GM23338 (cell line): ENCODE measurements at regions not wholly inside any gene's neighbourhood (a gene's known extent, or its start where the extent isn't known, plus 50 kb on each side); places are given as distances from the start of the nearest gene placed in this dataset.

Source experiments
- ATAC-seq: fragments of 200-7000 bp; cut with Tn5 transposase; 3 replicates; pipeline ENCODE4 v1.9.1; 2020
- DNase-seq: peaks from one replicate; pipeline ENCODE4 v3.0.0-alpha.2; 2015; ENCODE audit warnings: low spot score
- H2AFZ ChIP-seq: fragments of 200-600 bp; sonication (generic); 2 replicates; pipeline ENCODE4 v1.8.0; 2016; ENCODE audit warnings: antibody characterized with exemption, mild to moderate bottlenecking, moderate library complexity
- H3F3A ChIP-seq: fragments of 200-600 bp; sonication (generic); replicated peaks from 2 replicates; pipeline ENCODE4 v1.8.0; 2017; ENCODE audit warnings: antibody characterized with exemption, mixed run types, low read depth
- H3K27ac ChIP-seq: fragments of 200-600 bp; sonication (generic); 2 replicates; pipeline ENCODE4 v1.6.1; 2016; ENCODE audit warnings: low read depth
- H3K27me3 ChIP-seq: fragments of 200-600 bp; sonication (generic); 2 replicates; pipeline ENCODE4 v1.8.0; 2016; ENCODE audit warnings: mild to moderate bottlenecking, mixed run types, moderate library complexity; ENCODE audit not compliant: insufficient read depth
- H3K36me3 ChIP-seq: fragments of 200-600 bp; sonication (generic); 2 replicates; pipeline ENCODE4 v1.8.0; 2016; ENCODE audit warnings: mild to moderate bottlenecking; ENCODE audit not compliant: insufficient read depth
- H3K4me1 ChIP-seq: fragments of 200-600 bp; sonication (generic); 2 replicates; pipeline ENCODE4 v1.8.0; 2016; ENCODE audit warnings: mild to moderate bottlenecking, moderate library complexity; ENCODE audit not compliant: insufficient read depth
- H3K4me2 ChIP-seq: fragments of 200-600 bp; sonication (generic); 2 replicates; pipeline ENCODE4 v1.7.1; 2017; ENCODE audit warnings: mixed run types
- H3K4me3 ChIP-seq: fragments of 200-600 bp; sonication (generic); 2 replicates; pipeline ENCODE4 v1.6.1; 2016; ENCODE audit warnings: mixed run types
- H3K79me2 ChIP-seq: fragments of 200-600 bp; sonication (generic); replicated peaks from 2 replicates; pipeline ENCODE4 v1.8.0; 2017; ENCODE audit warnings: mild to moderate bottlenecking; ENCODE audit not compliant: insufficient read depth
- H3K9me2 ChIP-seq: fragments of 200-600 bp; sonication (generic); 2 replicates; pipeline ENCODE4 v1.8.0; 2017; ENCODE audit not compliant: insufficient read depth
- H4K20me1 ChIP-seq: fragments of 200-600 bp; sonication (generic); replicated peaks from 2 replicates; pipeline ENCODE4 v1.8.0; 2017; ENCODE audit warnings: mild to moderate bottlenecking; ENCODE audit not compliant: insufficient read depth
- H3K27ac Mint-ChIP-seq: 2 replicates; pipeline ENCODE4 v1.8.0; 2020; ENCODE audit warnings: inconsistent platforms, mild to moderate bottlenecking, moderate library complexity, mixed read lengths
- H3K27me3 Mint-ChIP-seq: 3 replicates; pipeline ENCODE4 v1.8.0; 2022; ENCODE audit warnings: low read depth, mild to moderate bottlenecking, moderate library complexity, mixed read lengths, inconsistent platforms; ENCODE audit not compliant: insufficient read depth, poor library complexity
- H3K36me3 Mint-ChIP-seq: 3 replicates; pipeline ENCODE4 v1.8.0; 2021; ENCODE audit warnings: low read depth, mild to moderate bottlenecking, inconsistent platforms, moderate library complexity, mixed read lengths
- H3K4me1 Mint-ChIP-seq: 3 replicates; pipeline ENCODE4 v1.8.0; 2020; ENCODE audit warnings: mild to moderate bottlenecking, inconsistent platforms, mixed read lengths
- H3K4me3 Mint-ChIP-seq: 3 replicates; pipeline ENCODE4 v1.8.0; 2021; ENCODE audit warnings: moderate library complexity, mild to moderate bottlenecking, inconsistent platforms, mixed read lengths
- H3K9me3 Mint-ChIP-seq: 3 replicates; pipeline ENCODE4 v1.8.0; 2020; ENCODE audit warnings: moderate library complexity, mild to moderate bottlenecking, inconsistent platforms, mixed read lengths
- CTCF ChIP-seq, 2 experiments: fragments of 200-600 bp in 1 of 2; sonication (generic) in 1 of 2; conservative IDR thresholded peaks; 2 replicates each; pipeline versions ENCODE4 v1.5.1 to v1.6.1; 2016 to 2017; ENCODE audit warnings: antibody characterized with exemption in 2 of 2, low read depth in 2 of 2, mild to moderate bottlenecking in 2 of 2, moderate library complexity in 1 of 2
- ETS1 ChIP-seq: IDR thresholded peaks from 2 replicates; pipeline ENCODE4 v1.6.1; 2016; ENCODE audit warnings: antibody characterized with exemption
- EZH2 ChIP-seq: fragments of 200-600 bp; sonication (generic); IDR thresholded peaks from one replicate; pipeline ENCODE4 v1.8.0; 2017; ENCODE audit warnings: antibody characterized with exemption, mild to moderate bottlenecking, low read depth; ENCODE audit not compliant: unreplicated experiment
- EZH2phosphoT487 ChIP-seq: fragments of 200-600 bp; sonication (generic); IDR thresholded peaks from one replicate; pipeline ENCODE4 v1.8.1; 2018; ENCODE audit warnings: antibody characterized with exemption; ENCODE audit not compliant: unreplicated experiment
- JUNB ChIP-seq: IDR thresholded peaks from one replicate; pipeline ENCODE4 v1.6.1; 2016; ENCODE audit warnings: antibody characterized with exemption; ENCODE audit not compliant: unreplicated experiment
- POLR2AphosphoS5 ChIP-seq: IDR thresholded peaks from 2 replicates; pipeline ENCODE4 v1.6.1; 2016; ENCODE audit warnings: antibody characterized with exemption, low read depth
- REST ChIP-seq: IDR thresholded peaks from one replicate; pipeline ENCODE4 v1.6.1; 2018; ENCODE audit warnings: antibody characterized with exemption; ENCODE audit not compliant: unreplicated experiment
- STAT1 ChIP-seq: IDR thresholded peaks from one replicate; pipeline ENCODE4 v1.6.1; 2016; ENCODE audit warnings: antibody characterized with exemption; ENCODE audit not compliant: unreplicated experiment
- ZNF114 ChIP-seq: fragments of 250-450 bp; sonication (Bioruptor Pico); IDR thresholded peaks from 2 replicates; pipeline ENCODE4 v1.5.0; 2020; ENCODE audit warnings: mild to moderate bottlenecking, moderate library complexity
- ZNF331 ChIP-seq: fragments of 250-450 bp; sonication (Bioruptor Pico); IDR thresholded peaks from 2 replicates; pipeline ENCODE4 v1.5.0; 2020; ENCODE audit warnings: low read depth, mild to moderate bottlenecking, moderate library complexity

GRCh38 chr2:163990101-163990500 is 254.3 kb upstream of the FIGN start (continued):
- no peak for TF ChIP-seq REST
- no peak for TF ChIP-seq ZNF331
- no peak for TF ChIP-seq EZH2phosphoT487
- TF ChIP-seq EZH2, result no peak
- no peak for TF ChIP-seq ZNF114 (CRISPR knock-in tag)

GRCh38 chr2:163987175-163987940 is 251.6 kb upstream of the FIGN start:
- H3K4me3 ChIP-seq, result no peak overlapping the region
- Mint-ChIP-seq H3K4me1 (peaks cover 5% of the 10 kb centered on the region; the same call in 2 of the 3 replicates), H3K27me3 (no peaks in the 10 kb centered on the region), H3K27ac (peak overlapping the region; percentile 80; the same call in 1 of the 2 replicates), H3K4me3 (no peak overlapping the region), H3K9me3 (no peaks in the 10 kb centered on the region), H3K36me3 (no peaks in the 10 kb centered on the region)
- no peaks in the 10 kb centered on the region for H4K20me1 ChIP-seq
- no peaks in the 10 kb centered on the region for H3K4me1 ChIP-seq
- no peak for DNase-seq
- H3F3A ChIP-seq, result no peaks in the 10 kb centered on the region
- H3K27ac ChIP-seq, result no peak overlapping the region
- no peak overlapping the region for H3K4me2 ChIP-seq
- 0 out of 2 replicates have a peak overlapping the region, but pooled peaks have one; percentile 20 for H2AFZ ChIP-seq
- ATAC-seq, result no peak
- no peaks in the 10 kb centered on the region for H3K79me2 ChIP-seq
- H3K36me3 ChIP-seq, result no peaks in the 10 kb centered on the region
- H3K27me3 ChIP-seq, result no peaks in the 10 kb centered on the region
- TF ChIP-seq JUNB, result no peak
- no peak for TF ChIP-seq CTCF (conservative IDR thresholded peaks at IDR 0.05; ENCODE audit: low read depth in 2 of 2)
- TF ChIP-seq EZH2phosphoT487, result no peak
- no peak for TF ChIP-seq EZH2
- TF ChIP-seq STAT1, result no peak
- TF ChIP-seq ZNF331, result no peak
- no peak for TF ChIP-seq POLR2AphosphoS5
- no peak for TF ChIP-seq ETS1
- H3K9me2 ChIP-seq, result no peaks in the 10 kb centered on the region; the same call in 1 of the 2 replicates
